M059J (cell line): ENCODE measurements at regions not wholly inside any gene's neighbourhood (a gene's known extent, or its start where the extent isn't known, plus 50 kb on each side); places are given as distances from the start of the nearest gene placed in this dataset.

ENCODE experiments used
- DNase-seq: peaks from one replicate; pipeline ENCODE4 v3.0.0-alpha.2; 2012; ENCODE audit warnings: low read depth

- peak; percentile 6 for DNase-seq
Observed at GRCh38 chr5:88979244-88979643, 96.3 kb upstream of the MEF2C start.

GRCh38 chr5:88976914-88977313 is 93.9 kb upstream of the MEF2C start:
- no peak for DNase-seq

- no peak for DNase-seq
Observed at GRCh38 chr5:88967633-88968585, 84.9 kb upstream of the MEF2C start.

DNA sequence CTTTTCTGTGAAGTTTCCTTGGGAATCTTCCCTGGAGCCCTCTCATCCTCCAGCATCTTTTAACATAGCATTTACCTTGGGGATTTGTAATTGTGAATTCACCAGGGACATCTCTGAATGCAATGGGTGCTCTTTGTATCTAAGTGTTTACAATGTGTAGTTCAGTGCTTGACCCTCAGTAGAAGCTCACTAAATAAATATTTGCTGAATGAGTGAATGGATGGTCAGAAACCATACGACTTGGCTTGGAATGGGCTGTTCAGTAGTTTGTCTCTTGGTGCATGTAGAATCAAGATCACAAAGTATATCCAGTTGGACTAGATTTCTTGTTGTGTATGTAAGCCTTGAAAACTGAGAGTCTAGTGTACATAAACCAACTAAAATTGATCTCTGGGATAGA is 81.8 kb upstream of the MEF2C start:
- DNase-seq, result no peak

GRCh38 chr5:88957013-88957412 is 74.0 kb upstream of the MEF2C start:
- no peak for DNase-seq

DNA sequence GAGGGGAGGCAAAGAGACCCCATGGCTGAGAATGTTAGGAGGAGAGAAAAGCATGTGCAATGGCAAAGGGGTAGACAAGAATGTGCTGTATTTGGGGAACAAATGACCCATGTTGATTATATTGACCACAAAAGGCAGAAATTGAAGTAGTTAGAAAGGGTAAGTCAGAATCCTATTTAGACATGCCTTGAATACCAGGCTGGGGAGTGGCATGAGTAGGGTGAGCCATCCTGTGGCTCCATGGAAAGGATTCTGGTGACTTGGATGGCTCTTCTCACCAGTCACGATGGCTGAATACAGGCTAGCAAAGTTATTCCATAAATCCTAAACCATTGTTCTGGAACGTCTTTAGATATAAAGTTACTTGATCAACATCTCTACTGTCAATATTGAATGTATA is 73.4 kb upstream of the MEF2C start:
- peak; percentile 14 for DNase-seq

DNA sequence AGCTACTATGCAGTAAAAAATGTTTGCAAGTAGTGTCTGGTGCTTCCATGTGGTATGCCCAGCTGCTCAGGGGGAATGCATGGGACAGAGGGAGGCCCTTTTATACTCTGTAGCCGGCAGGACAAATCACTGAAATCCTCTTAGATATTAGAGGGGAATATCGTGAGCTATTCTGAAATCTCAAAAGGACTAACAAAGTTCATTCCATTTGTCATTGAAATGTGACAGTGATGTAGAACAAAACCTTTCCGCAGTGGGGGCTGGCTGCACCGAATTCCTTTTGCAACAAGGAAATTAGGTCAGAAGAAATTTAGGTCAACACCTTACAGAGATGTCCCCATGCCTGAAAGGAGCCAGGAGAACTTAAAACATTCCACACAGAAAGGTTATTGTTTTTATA is 72.4 kb upstream of the MEF2C start:
- DNase-seq, result no peak

GRCh38 chr5:88954511-88954910 is 71.5 kb upstream of the MEF2C start:
- DNase-seq, result no peak

DNA sequence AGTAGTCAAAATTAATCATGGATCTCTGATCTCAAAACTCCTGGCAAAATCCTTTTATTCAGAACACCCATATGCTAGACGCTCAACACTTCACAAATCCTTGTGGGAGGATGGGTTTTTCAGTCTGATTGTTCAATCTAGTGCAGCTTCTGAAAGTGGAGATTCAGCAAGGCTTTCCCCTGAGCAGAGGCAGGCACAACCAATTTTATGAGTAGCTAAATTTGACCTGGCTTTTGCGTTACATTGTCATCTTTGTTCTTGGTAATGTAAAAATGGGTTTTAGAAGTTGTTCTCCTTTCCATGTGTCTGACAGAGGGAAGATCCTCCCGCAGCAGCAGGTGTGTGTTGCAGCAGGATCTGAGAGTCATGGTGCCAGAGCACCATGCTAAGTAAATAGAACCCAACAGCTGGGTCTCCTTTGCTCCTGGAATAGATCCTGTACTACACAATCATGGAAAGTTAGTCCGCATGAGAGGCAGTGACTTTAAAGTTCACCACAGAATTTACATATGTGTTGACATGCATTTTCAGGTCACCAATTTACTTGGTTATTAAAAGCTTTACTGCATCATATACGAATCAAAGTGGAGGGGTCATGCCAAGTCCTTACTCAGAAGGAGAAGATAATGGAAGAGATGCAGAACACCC is 70.1 kb upstream of the MEF2C start:
- DNase-seq, result no peak

DNA sequence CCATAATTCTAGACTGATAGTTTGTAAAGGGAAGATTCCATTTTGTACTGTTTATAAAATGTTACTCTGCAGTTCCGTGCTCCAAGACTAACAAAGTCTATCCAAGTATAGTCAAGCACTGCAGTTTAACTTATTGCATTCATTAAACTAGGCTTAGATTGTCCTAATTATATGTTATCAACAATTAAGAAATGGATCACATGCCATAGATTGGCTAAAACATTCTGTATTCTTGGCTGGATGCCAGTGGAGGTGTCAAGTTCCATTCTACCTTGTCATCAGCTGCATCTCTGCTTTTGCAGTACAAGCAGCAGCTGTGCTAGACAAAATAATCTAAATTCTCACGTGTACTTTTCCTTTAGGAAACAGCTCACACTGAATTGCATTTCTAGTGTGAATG is 69.4 kb upstream of the MEF2C start:
- DNase-seq, result peak; percentile 18

DNA sequence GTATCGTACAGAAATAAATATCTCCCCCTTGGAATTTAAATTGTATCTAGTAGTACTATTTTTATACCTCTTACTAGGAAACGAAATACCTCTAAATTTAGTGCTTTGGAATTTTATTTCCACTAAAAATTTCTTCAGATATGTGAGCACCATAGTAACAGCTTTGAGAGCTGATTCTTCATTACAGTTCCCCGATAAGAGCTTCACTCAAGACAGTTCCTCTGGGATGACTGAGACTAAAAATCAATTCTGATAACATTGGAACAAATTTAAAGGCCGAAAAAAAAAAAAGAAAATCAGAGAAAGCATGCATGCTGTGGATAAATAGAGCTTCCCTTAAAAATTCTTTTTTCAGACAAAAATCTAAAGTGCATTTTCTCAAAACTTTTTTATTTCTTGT is 68.5 kb upstream of the MEF2C start:
- no peak for DNase-seq

DNA sequence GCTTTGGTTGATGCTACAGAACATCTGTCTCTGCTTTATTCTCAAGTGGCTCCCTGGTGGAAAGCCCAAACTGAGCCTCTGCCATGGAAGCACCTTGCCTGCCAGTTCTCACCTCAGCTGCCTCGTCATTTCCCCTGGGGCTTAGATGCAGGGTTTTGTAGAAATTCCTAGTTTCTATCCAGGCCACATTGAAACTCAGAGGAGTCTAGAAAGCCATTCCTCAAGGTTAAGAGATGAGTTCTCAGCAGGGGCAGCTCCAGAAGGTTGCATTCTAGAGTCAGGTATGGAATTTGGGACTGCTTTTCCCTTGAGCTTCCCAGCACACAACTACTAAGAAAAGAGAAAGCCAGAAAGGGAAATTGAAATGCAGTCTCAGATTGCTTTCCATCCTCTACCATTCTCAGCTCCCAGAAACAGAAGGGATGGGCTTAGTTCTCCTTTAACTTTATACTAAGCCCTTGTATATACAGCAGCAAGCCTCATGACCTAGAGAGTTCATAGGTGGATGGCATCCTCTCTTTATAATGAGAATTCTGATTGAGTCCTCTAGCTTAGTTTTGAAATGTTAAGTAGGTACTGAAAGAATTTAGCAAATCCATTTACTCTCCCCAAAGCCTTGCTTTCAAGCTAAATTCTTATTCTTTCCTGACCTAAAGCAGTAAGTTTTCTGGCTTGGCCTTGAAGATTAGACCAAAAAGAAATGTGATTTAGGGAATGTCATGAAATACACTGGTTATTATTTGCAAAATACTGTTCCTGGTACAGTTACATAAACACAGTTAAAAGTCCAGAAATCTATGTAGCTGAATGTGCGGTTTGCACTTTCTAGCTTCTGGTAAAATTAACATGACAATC is 66.0 kb upstream of the MEF2C start:
- DNase-seq, result peak; percentile 14

GRCh38 chr5:88944751-88945531 is 62.0 kb upstream of the MEF2C start:
- peak; percentile 76 for DNase-seq

DNA sequence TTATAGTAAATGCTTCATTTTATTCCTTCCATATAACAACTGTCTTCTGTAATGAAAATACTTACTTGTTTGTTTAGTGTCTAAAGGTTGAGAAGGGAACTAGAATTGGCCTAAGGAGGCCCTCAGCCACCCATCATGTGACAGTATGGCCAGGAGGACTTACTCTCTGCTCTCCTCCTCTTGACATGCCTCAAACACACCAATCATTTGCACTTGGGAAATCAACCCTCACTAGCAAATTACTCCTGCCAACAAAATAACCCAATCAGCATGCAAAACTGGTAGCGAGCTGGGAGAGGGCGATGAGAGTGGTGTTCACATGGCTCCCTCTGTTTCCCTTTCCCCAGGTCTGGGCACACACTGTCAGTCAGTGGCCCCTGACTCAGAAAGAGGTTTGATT is 58.6 kb upstream of the MEF2C start:
- no peak for DNase-seq

DNA sequence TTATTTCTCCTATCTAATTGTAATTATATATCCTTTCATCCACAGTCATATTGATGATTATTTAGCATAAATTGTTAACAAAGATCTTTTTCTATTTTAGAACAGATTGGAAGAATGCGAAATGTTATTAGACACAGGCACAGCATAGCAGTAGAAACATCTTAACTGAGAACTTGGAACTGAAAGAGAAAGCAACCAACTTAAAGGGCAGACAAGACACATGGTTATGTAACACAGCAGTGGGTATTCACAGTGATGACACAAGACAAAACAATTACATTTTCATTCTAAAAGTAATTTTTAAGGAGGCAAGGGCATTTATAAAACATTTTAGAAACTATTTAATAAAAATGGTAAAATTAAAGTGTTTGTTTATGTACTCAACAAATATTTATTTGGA is 57.7 kb upstream of the MEF2C start:
- no peak for DNase-seq

- DNase-seq, result no peak
Observed at GRCh38 chr5:88939300-88939699, 56.3 kb upstream of the MEF2C start.

DNA sequence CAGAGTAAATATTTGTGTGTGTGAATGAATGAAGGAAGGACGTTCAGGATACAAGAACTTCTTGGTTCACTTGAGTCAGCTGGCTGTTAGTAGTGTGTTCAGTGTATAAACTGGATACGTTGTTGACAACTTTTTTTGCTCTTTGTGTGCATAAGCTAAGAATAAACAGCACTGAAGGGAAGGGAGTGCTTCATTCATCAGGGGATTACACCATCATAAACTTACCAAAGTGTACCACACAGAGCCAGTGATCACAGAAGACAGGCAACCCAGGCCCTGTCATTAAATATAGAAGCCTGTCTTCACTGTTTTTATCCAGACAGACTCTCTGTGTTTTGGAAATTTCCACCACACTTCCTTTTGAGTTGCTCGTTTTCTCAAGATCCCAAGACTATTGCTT is 55.5 kb upstream of the MEF2C start:
- no peak for DNase-seq

DNA sequence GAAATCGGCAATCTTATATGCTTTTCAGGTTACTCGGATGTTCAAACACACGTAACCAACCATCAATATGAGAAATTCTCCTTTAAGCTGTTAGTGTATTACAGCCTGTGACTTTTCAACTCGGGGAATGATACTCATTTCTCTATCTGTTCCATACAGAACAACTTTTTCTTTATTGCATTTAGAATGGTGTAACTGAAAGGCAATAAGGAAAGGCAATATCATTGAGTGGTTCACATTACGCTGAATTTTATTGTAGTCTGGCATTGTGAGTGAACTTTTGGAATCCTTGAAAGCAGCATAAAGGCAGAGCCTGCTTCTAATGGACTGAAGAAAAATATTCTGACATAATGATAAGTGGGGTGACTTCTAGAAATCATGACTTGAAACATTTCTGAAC is 54.4 kb upstream of the MEF2C start:
- DNase-seq, result no peak

DNA sequence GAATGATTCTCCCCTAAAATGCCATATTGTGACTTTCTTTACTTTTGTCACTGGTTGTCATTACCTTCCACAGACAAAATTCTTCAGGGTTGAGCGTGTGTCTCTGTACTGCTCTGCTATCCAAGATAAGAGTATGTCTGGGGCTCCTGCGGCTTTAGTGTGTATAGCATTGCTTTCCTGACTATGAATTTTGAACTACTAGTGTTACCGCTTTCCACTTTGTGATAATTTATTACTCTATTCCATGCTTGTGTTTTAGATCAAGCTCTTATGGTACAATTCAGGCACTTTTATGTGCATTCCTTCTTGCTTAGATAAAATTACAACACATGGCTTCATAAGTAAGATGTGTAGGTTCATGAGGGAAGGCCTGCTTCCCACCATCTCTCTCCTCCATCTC is 51.5 kb upstream of the MEF2C start:
- DNase-seq, result no peak
